Transverse colon (tissue), 4 donors: ENCODE measurements at regions not wholly inside any gene's neighbourhood (a gene's known extent, or its start where the extent isn't known, plus 50 kb on each side); places are given as distances from the start of the nearest gene placed in this dataset.

Experiments
- EP300 ChIP-seq: sonication (generic); formaldehyde crosslinking; IDR thresholded peaks from one replicate; pipeline ENCODE4 v1.6.1; 2017; ENCODE audit warnings: antibody characterized with exemption, low read depth
- POLR2A ChIP-seq: fragments of 450-650 bp; IDR thresholded peaks from one replicate; pipeline ENCODE4 v1.6.1; 2016; ENCODE audit warnings: antibody characterized with exemption, mild to moderate bottlenecking, moderate library complexity
- POLR2AphosphoS5 ChIP-seq, 3 donors: sonication (generic); formaldehyde crosslinking; IDR thresholded peaks; one replicate each; pipeline ENCODE4 v1.6.1; 2016; ENCODE audit warnings: antibody characterized with exemption in 3 of 3
- TF ChIP-seq, protein P1 (sequence below), 5 experiments: fragments of 200-600 bp in 3 of 5; fragments of 450-650 bp in 2 of 5; sonication (generic) in 3 of 5; IDR thresholded peaks; 1 replicate in 2 of 5; 2 replicates in 3 of 5; pipeline ENCODE4 v1.5.1; 2016 to 2017; ENCODE audit warnings: antibody characterized with exemption in 5 of 5, inconsistent platforms in 3 of 5, mild to moderate bottlenecking in 2 of 5, moderate library complexity in 1 of 5

- TF ChIP-seq POLR2A (no peak), EP300 (no peak), POLR2AphosphoS5 (IDR thresholded peaks at IDR 0.05) (no peak)
- TF ChIP-seq, protein P1, sequence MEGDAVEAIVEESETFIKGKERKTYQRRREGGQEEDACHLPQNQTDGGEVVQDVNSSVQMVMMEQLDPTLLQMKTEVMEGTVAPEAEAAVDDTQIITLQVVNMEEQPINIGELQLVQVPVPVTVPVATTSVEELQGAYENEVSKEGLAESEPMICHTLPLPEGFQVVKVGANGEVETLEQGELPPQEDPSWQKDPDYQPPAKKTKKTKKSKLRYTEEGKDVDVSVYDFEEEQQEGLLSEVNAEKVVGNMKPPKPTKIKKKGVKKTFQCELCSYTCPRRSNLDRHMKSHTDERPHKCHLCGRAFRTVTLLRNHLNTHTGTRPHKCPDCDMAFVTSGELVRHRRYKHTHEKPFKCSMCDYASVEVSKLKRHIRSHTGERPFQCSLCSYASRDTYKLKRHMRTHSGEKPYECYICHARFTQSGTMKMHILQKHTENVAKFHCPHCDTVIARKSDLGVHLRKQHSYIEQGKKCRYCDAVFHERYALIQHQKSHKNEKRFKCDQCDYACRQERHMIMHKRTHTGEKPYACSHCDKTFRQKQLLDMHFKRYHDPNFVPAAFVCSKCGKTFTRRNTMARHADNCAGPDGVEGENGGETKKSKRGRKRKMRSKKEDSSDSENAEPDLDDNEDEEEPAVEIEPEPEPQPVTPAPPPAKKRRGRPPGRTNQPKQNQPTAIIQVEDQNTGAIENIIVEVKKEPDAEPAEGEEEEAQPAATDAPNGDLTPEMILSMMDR (IDR thresholded peaks at IDR 0.05): no peak
Measured at GRCh38 chr10:7483848-7484247, 73.0 kb upstream of the SFMBT2 start.
